ENCODE measurements at regions not wholly inside any gene's neighbourhood (a gene's known extent, or its start where the extent isn't known, plus 50 kb on each side); places are given as distances from the start of the nearest gene placed in this dataset.

- TF ChIP-seq CTCF (IDR thresholded peaks at IDR 0.05) (no peak), EP300 (IDR thresholded peaks at IDR 0.05) (no peak), POLR2A (IDR thresholded peaks at IDR 0.05) (no peak), POLR2AphosphoS5 (IDR thresholded peaks at IDR 0.05) (no peak)
Observed at GRCh38 chr2:111634050-111634794, 249.8 kb downstream of the ANAPC1 start.

Measured in stomach (tissue), 4 donors.